C1 segment of cervical spinal cord (tissue), 14 donors: ENCODE measurements at regions not wholly inside any gene's neighbourhood (a gene's known extent, or its start where the extent isn't known, plus 50 kb on each side); places are given as distances from the start of the nearest gene placed in this dataset.
"Not testable (repeated sequence)": the region's sequence is repeated elsewhere in the genome, so short reads cannot be mapped to it uniquely, and the experiment has no call there.

ENCODE experiments used
- DNase-seq, 14 donors: peaks; one replicate each; lab custom pipeline; 2025; lab: John Stamatoyannopoulos, UW

GRCh38 chr11:71638801-71639519, 56.3 kb upstream of the KRTAP5-11 start:
- peak in 4 of 14 donors; percentile 1 to 44 (median 12) for DNase-seq

GRCh38 chr11:71639520-71639849, 56.8 kb upstream of the KRTAP5-11 start:
- not testable (repeated sequence) for DNase-seq

- not testable (repeated sequence) for DNase-seq
These were observed 57.2 kb upstream of the KRTAP5-11 start for GRCh38 chr11:71639916-71640315.

- not testable (repeated sequence) for DNase-seq
These were observed 64.4 kb upstream of the KRTAP5-11 start for GRCh38 chr11:71647078-71647477.

GRCh38 chr11:71652998-71653397, 70.3 kb upstream of the KRTAP5-11 start:
- not testable (repeated sequence) for DNase-seq

- DNase-seq: not testable (repeated sequence)
These were observed 71.7 kb upstream of the KRTAP5-11 start for GRCh38 chr11:71654423-71654822.

- DNase-seq: not testable (repeated sequence)
These were observed 72.4 kb upstream of the KRTAP5-11 start for GRCh38 chr11:71655041-71655440.

- DNase-seq: not testable (repeated sequence)
These were observed 73.8 kb upstream of the KRTAP5-11 start for GRCh38 chr11:71656513-71656912.

GRCh38 chr11:71664941-71665340, 82.3 kb upstream of the KRTAP5-11 start:
- DNase-seq: not testable (repeated sequence)

GRCh38 chr11:71698110-71698509, 115.4 kb upstream of the KRTAP5-11 start:
- not testable (repeated sequence) for DNase-seq

GRCh38 chr11:71698961-71699360, 116.3 kb upstream of the KRTAP5-11 start:
- DNase-seq: not testable (repeated sequence)

- DNase-seq: not testable (repeated sequence)
These were observed 119.0 kb upstream of the KRTAP5-11 start for GRCh38 chr11:71701435-71702291.

GRCh38 chr11:71705086-71705737, 122.5 kb upstream of the KRTAP5-11 start:
- DNase-seq: not testable (repeated sequence)

- DNase-seq: not testable (repeated sequence)
These were observed 123.2 kb upstream of the KRTAP5-11 start for GRCh38 chr11:71705738-71706432.

- not testable (repeated sequence) for DNase-seq
These were observed 124.4 kb upstream of the KRTAP5-11 start for GRCh38 chr11:71707083-71707482.

GRCh38 chr11:71709541-71709940, 123.5 kb upstream of the DEFB108B start:
- DNase-seq: not testable (repeated sequence)

- not testable (repeated sequence) for DNase-seq
These were observed 122.8 kb upstream of the DEFB108B start for GRCh38 chr11:71710171-71710671.

GRCh38 chr11:71710701-71711385, 122.2 kb upstream of the DEFB108B start:
- DNase-seq: not testable (repeated sequence)

- not testable (repeated sequence) for DNase-seq
These were observed 120.7 kb upstream of the DEFB108B start for GRCh38 chr11:71712350-71712749.

- DNase-seq: not testable (repeated sequence)
These were observed 120.2 kb upstream of the DEFB108B start for GRCh38 chr11:71712846-71713245.

GRCh38 chr11:71714510-71714909, 118.5 kb upstream of the DEFB108B start:
- not testable (repeated sequence) for DNase-seq
